ENCODE measurements at regions not wholly inside any gene's neighbourhood (a gene's known extent, or its start where the extent isn't known, plus 50 kb on each side); places are given as distances from the start of the nearest gene placed in this dataset.
A peak's percentile ranks its signal among the peaks of the same experiment; 100 is the strongest.

GRCh38 chr12:89864411-89864810 lies 155.8 kb upstream of the ATP2B1 start:
- TF ChIP-seq CTCF (conservative IDR thresholded peaks at IDR 0.05; ENCODE audit: control insufficient read depth, insufficient read depth, low read depth, low read length), result no peak

GRCh38 chr12:89863968-89864367 lies 155.3 kb upstream of the ATP2B1 start:
- no peak overlapping the region for H3K4me3 ChIP-seq (ENCODE audit: control insufficient read depth, low read depth, low read length)
- no peak for DNase-seq (ENCODE audit: low read depth)
- no peak for TF ChIP-seq CTCF (conservative IDR thresholded peaks at IDR 0.05; ENCODE audit: control insufficient read depth, insufficient read depth, low read depth, low read length)

More at GRCh38 chr12:89864411-89864810, 155.8 kb upstream of the ATP2B1 start:
- DNase-seq (ENCODE audit: low read depth), result no peak
- H3K4me3 ChIP-seq (ENCODE audit: control insufficient read depth, low read depth, low read length), result no peak overlapping the region

- no peak overlapping the region for H3K4me3 ChIP-seq (ENCODE audit: control insufficient read depth, low read depth, low read length)
- no peak for TF ChIP-seq CTCF (conservative IDR thresholded peaks at IDR 0.05; ENCODE audit: control insufficient read depth, insufficient read depth, low read depth, low read length)
- no peak for DNase-seq (ENCODE audit: low read depth)
Observed at GRCh38 chr12:89863493-89863938, 154.9 kb upstream of the ATP2B1 start.

GRCh38 chr12:89862511-89863445 lies 154.1 kb upstream of the ATP2B1 start:
- no peak for DNase-seq (ENCODE audit: low read depth)
- no peak overlapping the region for H3K4me3 ChIP-seq (ENCODE audit: control insufficient read depth, low read depth, low read length)
- TF ChIP-seq CTCF (conservative IDR thresholded peaks at IDR 0.05; ENCODE audit: control insufficient read depth, insufficient read depth, low read depth, low read length), result no peak

- TF ChIP-seq CTCF (conservative IDR thresholded peaks at IDR 0.05; ENCODE audit: control insufficient read depth, insufficient read depth, low read depth, low read length), result no peak
- peak; percentile 54 for DNase-seq (ENCODE audit: low read depth)
- H3K4me3 ChIP-seq (ENCODE audit: control insufficient read depth, low read depth, low read length), result no peak overlapping the region
Observed at GRCh38 chr12:89861086-89861485, 152.4 kb upstream of the ATP2B1 start.

GRCh38 chr12:89859508-89860220 lies 151.0 kb upstream of the ATP2B1 start:
- DNase-seq (ENCODE audit: low read depth), result peak; percentile 57
- TF ChIP-seq CTCF (conservative IDR thresholded peaks at IDR 0.05; ENCODE audit: control insufficient read depth, insufficient read depth, low read depth, low read length), result no peak
- no peak overlapping the region for H3K4me3 ChIP-seq (ENCODE audit: control insufficient read depth, low read depth, low read length)

All from fibroblast of mammary gland (primary cell).